22Rv1 (cell line): ENCODE measurements at regions not wholly inside any gene's neighbourhood (a gene's known extent, or its start where the extent isn't known, plus 50 kb on each side); places are given as distances from the start of the nearest gene placed in this dataset.

Experiments
- H3K27ac ChIP-seq: fragments of 450-650 bp; 2 replicates; pipeline ENCODE4 v1.5.1; 2017
- ZFX ChIP-seq: fragments of 450-650 bp; IDR thresholded peaks from 2 replicates; pipeline ENCODE4 v1.6.1; 2017; ENCODE audit warnings: antibody characterized with exemption, borderline replicate concordance
- TF ChIP-seq, protein P1 (sequence below): fragments of 450-650 bp; IDR thresholded peaks from 2 replicates; pipeline ENCODE4 v1.5.1; 2017; ENCODE audit warnings: mild to moderate bottlenecking

GRCh38 chr18:10340821-10341220 lies 113.6 kb upstream of the APCDD1 start:
- H3K27ac ChIP-seq: no peak overlapping the region
- TF ChIP-seq ZFX: no peak
- TF ChIP-seq, protein P1, sequence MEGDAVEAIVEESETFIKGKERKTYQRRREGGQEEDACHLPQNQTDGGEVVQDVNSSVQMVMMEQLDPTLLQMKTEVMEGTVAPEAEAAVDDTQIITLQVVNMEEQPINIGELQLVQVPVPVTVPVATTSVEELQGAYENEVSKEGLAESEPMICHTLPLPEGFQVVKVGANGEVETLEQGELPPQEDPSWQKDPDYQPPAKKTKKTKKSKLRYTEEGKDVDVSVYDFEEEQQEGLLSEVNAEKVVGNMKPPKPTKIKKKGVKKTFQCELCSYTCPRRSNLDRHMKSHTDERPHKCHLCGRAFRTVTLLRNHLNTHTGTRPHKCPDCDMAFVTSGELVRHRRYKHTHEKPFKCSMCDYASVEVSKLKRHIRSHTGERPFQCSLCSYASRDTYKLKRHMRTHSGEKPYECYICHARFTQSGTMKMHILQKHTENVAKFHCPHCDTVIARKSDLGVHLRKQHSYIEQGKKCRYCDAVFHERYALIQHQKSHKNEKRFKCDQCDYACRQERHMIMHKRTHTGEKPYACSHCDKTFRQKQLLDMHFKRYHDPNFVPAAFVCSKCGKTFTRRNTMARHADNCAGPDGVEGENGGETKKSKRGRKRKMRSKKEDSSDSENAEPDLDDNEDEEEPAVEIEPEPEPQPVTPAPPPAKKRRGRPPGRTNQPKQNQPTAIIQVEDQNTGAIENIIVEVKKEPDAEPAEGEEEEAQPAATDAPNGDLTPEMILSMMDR: no peak

GRCh38 chr18:10343778-10344177 lies 110.7 kb upstream of the APCDD1 start:
- H3K27ac ChIP-seq: no peak overlapping the region
- TF ChIP-seq, protein P1: no peak
- no peak for TF ChIP-seq ZFX

- TF ChIP-seq ZFX: no peak
- TF ChIP-seq, protein P1: no peak
- no peak overlapping the region for H3K27ac ChIP-seq
Observed at GRCh38 chr18:10346749-10347415, 107.6 kb upstream of the APCDD1 start.

DNA sequence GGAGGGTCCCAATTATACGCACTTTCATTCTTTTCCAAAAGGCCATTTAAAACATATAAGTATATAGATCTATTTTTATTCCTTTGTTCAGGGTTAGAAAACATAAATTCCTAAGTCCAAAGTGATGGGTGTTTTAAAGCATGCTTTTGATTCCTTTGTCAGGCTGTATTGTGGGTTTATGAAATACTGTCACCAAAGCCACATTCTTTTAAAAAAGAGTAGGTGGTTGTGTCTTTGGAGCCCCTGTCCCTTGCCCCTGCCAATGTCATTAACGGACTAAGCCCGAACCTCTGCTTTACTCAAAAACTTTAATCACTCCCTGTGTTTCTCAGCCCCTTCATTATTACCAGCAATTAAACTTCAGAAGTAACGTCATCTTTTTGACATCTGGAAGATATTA lies 104.9 kb upstream of the APCDD1 start:
- TF ChIP-seq, protein P1: no peak
- no peak overlapping the region for H3K27ac ChIP-seq

DNA sequence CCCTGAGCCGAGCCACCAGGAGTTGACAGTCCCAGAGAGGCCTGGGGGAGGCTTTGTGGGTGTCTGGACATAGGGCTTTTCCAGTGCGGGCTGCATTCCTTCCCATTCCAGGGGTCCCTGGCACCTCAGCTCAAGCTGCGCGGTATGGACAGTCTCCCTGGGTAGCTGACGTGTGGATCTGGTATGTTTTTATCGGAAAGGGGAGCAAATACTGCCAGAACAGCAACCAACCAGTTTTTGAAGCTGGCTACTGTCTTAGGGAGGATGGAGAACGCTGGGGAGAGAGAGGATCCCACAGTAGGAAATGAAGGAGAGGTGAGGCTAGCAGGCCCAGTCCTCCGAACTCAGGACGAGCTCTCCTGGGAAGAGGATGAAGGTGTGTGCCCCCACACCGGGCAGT lies 103.8 kb upstream of the APCDD1 start:
- TF ChIP-seq ZFX: no peak
- TF ChIP-seq, protein P1: no peak

DNA sequence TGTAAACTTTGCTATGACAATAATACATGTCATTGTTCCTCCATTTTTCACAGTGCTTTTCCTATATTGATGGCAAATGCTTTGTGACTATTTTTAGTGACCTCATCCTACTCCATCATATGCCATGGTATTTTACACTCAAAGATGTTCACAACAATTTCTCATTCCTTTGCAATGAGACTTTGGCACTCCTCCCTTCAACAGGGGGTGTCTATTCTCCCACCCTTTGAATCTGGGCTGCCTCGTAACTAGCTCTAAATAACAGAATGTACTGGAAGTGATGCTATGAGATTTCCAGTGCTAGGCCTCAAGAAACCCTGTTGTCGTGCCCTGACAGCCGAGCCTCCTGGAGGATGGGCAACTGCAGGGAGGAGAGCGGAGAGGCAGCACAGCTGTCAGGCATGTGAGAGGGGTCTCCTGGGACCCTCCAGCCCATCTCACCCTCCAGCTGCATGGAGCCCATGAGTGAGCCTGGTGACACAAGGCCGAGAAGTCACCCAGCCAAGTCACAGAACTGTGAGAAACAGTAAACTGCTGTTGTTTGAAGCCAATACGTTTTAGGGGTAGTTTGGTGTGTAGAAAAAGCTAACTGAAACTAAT lies 103.1 kb upstream of the APCDD1 start:
- no peak overlapping the region for H3K27ac ChIP-seq
- no peak for TF ChIP-seq ZFX
- TF ChIP-seq, protein P1: no peak

More for the DNA sequence above, 103.8 kb upstream of the APCDD1 start:
- no peak overlapping the region for H3K27ac ChIP-seq

- TF ChIP-seq, protein P1: no peak
- TF ChIP-seq ZFX: no peak
- no peak overlapping the region for H3K27ac ChIP-seq
Observed at GRCh38 chr18:10351858-10352257, 102.6 kb upstream of the APCDD1 start.
